Right hindlimb (tissue), 1 donor: ENCODE measurements at regions not wholly inside any gene's neighbourhood (a gene's known extent, or its start where the extent isn't known, plus 50 kb on each side); places are given as distances from the start of the nearest gene placed in this dataset.

ENCODE experiments used
- DNase-seq: peaks from one replicate; pipeline ENCODE4 v3.0.0-alpha.2; 2018

DNA sequence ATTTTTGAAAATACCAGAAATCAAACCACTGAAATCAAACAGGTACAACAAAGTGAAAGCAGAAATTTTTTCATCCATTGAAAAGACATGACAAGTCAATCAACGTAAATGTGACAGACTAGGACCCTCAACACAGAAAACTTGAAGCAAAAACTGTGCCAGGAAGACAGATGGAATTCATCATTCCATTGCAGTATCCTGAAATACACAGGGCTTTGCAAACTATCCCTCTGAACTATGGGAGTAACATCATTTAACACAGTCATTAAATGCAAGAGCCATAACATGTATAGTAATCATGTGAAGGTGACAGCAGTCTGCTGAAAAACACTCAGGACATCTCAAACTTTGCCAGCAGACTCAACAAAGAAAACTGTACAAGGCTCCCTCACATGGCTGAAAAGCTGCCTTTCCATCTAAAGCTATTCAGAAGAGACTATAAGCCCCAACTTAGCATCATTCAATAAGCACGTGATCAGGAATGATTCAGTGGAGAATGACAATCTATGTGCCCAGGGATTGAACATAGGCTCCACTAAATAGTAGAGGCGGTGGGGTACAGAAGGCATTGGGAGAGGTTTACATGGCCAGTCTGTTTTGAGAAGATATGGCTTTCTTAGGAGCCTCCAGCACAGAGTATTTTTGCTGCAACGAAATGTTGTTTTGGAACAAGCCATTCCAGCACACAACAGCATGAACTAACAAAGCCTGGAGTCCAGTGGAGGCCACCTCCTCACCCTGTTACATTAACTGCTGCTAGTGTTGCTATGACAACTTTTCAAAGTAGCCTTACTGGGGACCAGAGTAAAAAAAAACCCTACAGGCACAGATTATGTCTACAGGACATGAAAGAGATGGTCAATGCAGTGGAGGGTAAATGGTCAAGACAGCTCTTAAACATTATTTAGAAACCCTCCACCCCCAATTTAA is 274.5 kb upstream of the NOCT start:
- no peak for DNase-seq

DNA sequence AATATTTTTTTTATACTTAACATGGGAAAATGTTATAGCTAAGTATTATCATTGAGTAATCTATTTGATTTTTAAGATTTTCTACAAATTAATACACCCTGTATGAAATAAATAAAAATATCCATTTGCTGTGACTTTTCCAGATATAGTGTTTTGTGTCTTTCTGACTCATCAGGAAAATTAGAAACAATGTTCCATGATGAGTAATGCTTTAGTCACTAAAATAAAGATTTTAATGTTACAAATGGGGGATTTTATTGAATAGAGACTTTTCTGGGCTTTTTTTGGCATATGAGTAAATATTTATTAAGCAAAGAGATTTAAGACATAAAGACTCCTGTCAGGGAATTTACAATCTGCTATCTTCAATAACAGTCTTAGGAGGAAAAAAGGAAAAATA is 279.2 kb upstream of the NOCT start:
- DNase-seq, result no peak

- DNase-seq, result no peak
Observed at GRCh38 chr4:138734746-138735145, 280.8 kb upstream of the NOCT start.

DNA sequence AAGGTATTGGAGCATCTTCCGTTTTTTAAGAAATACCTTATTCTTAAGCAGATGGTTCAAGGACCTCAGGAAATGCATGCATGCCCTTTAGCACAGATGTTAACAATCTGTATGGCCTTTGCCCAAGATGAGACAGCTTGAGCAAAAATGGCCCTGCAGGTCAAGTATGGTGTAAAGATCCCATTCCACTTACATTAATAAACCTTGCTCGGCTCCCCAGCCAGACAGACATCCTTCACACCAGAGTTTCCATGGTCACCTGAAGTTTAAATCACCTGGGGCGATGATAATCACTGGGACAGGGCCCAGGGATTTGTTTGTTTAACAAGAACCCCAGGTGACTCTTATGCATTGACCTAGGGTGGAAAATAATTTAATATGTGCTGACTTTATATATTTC is 287.0 kb upstream of the NOCT start:
- DNase-seq, result no peak

DNA sequence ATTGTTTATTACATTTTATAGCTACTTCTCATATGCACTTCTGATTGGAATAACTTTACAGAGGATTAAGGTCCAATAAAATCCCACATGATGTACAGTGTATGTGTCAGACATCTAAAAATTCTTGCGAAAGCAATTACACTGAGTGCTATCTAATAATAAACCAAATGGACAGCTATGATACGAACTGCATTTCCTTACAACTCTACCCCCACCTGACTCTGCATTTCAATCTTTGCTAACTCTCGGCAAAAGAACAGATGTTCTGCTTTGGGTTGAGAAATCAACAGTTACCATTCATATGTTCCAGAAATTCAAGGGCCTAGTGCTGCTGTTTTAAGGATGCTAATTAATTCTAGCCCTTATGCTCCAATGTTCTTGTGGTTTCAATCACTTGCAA is 287.9 kb upstream of the NOCT start:
- no peak for DNase-seq

DNA sequence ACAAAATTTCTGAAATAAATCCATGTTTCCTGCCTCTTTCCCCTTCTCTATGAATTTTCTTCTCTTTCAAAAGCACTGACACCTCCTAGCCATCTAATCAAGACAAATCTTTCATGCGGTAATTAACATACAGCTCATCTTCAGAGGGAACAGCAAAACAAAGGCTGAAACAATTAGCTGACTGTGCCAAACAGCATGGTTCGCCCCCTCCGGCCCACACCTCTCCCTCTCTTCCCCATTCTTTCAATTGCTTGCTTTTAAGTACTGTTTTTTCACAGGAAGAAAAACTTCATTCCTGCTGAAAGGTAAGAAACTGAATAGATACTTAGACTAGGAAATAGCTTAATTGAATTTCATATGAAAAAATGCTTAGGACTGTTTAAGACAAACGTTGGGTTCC is 291.1 kb upstream of the NOCT start:
- no peak for DNase-seq

DNA sequence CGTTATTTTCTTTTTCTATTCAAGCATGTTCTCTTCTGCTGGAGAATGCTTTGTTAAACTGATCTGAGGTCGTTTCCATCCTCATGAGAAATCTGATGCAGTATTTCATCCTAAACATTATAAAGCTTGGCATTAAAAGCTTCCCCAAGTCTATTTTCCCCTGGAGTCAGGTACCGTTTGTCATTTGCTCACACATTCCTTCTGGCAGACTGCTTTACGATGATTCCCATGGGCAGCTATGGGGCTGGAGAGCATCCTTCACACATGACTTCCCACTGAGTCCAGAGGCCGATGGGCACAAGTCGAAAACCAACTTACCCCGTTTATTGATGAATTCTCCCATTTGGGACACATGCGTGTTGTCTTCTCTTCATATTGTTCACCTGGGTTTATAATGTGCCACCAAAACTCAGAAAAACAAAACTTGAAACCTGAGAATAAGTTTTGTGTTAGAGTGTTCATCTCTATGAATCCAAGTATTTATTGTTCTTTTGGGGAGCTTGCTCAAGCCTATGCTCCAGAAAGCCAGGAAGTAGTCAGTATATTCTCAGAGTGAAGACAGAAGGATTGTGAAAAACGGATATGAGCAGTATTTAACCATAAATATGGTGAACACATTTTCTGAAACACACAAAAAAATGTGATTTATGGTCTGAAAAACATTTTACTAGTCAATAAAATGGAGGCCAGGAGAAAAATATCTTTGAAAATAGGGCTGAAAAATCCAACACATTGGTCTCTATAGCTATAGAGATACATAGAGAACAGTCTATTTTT is 298.8 kb upstream of the NOCT start:
- peak; percentile 27 for DNase-seq

DNA sequence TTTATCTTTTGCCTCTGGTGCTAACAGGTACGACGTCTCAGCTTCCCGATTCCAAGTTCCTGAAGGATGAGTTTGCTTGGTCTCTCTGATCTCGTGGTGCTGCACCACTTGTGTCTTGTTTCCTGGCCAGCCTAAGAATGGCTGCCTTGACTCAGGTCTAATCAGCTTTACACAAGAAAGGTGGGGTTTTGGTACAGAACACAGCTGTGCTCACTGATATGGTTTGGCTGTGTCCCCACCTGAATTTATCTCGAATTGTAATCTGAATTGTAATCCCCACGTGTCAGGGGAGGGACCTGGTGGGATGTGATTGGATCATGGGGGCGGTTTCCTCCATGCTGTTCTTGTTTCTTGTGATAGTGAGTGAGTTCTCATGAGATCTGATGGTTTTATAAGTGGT is 305.3 kb upstream of the NOCT start:
- DNase-seq, result no peak

- no peak for DNase-seq
Observed at GRCh38 chr4:138709859-138710258, 305.7 kb upstream of the NOCT start.

DNA sequence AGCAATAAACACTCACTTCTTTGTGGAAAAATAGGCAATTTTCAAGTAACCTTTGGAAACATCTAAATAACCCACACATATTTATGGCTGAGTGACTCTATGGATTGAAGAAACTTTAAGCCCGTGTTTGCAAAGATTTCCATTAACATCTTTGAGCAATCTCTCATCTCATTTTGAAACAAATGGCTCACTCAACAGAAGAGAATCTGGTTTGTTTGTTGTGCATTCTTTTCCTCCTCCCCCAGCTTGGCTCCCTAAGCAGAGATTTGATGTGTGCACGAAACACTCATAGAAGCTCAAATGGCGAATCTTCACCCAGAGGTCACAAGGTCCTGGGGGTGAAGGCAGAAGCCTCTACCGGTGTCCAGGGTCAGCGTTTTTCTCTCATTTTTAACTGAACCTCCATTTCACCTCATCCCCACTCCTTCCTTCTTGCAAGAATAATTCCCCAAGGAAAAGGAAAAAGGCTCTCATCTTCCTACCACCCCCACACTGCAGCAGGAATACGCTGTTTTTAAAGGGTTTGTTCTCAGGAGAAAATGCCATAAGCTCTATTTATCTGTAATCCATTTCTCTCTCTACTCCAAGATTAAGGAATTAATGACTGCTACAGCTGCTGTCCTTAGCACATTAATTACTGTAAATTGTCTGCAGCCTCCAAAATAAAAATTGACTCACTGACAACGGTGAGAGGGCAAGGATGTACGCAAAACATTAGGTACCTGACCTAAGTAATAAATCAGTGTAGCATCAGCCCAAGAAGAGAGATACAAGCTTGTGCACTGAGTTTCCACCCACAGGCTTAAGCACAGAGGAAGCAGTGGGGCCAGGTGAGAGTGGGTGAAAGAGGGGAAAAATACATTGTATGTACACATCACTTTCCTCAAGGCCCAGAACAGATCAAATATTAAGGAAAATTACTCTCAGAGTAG is 307.6 kb upstream of the NOCT start:
- no peak for DNase-seq

- no peak for DNase-seq
Observed at GRCh38 chr4:138706201-138706600, 309.4 kb upstream of the NOCT start.

- peak; percentile 55 for DNase-seq
Observed at GRCh38 chr4:138702190-138702824, 313.3 kb upstream of the NOCT start.

- DNase-seq, result no peak
Observed at GRCh38 chr4:138698641-138699040, 316.9 kb upstream of the NOCT start.

- no peak for DNase-seq
Observed at GRCh38 chr4:138697851-138698250, 317.7 kb upstream of the NOCT start.

- no peak for DNase-seq
Observed at GRCh38 chr4:138696771-138697170, 318.8 kb upstream of the NOCT start.

DNA sequence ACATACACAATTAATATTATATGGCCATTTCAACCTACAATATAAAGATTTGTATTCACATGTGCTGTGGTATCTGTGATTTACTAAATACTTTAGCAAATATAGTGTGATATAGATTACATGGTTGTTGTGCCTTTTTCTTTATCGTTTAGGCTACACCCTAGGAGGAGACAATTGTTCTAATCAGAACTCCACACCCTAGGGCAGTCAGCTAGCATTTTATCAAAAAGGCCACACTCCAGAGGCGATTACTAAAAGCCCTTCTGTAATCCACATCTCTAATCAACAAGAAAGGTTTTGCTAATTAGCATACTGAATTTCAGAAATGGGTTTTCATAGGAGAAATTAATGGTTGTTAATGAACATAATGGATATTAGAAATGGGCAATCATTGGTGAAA is 319.5 kb upstream of the NOCT start:
- no peak for DNase-seq

DNA sequence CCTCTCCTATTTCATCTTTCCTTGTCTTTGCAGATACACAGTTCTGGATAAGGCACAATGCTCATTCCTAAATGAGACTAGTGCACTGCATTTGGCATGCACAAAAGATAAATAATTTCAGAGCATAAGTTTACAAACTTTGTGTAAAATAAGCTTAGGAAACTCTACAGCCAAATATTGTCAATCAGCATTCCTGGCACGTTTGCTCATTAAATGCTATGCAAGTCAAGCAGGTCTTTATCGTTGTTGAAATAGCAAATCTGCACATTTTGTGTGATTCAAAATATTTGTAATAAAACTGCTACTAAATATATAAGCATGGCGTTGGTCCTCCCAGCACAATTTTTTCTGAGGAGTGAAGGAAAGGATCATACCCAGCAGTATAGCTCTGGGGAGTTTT is 322.1 kb upstream of the NOCT start:
- no peak for DNase-seq

GRCh38 chr4:138692411-138692810 is 323.2 kb upstream of the NOCT start:
- DNase-seq, result no peak

- DNase-seq, result no peak
Observed at GRCh38 chr4:138689593-138689992, 326.0 kb upstream of the NOCT start.

DNA sequence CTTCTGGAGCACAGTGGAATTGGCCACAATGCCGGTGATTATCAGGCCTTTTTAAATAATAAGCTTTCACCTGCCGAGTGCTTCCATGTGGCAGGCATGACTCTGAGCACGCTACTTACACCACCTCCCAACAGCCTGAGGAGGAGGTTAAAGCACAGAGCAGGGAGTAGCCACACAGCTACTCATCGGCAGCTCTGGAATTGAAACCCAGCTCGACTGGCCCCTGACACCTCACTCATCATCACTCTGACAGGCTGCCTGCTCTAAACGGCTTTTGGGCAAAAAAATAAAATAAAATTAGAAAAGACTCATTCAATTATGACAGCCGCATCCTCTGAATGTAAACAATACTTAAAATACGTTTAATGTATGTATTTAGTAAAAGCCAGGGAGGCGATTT is 326.4 kb upstream of the NOCT start:
- no peak for DNase-seq

DNA sequence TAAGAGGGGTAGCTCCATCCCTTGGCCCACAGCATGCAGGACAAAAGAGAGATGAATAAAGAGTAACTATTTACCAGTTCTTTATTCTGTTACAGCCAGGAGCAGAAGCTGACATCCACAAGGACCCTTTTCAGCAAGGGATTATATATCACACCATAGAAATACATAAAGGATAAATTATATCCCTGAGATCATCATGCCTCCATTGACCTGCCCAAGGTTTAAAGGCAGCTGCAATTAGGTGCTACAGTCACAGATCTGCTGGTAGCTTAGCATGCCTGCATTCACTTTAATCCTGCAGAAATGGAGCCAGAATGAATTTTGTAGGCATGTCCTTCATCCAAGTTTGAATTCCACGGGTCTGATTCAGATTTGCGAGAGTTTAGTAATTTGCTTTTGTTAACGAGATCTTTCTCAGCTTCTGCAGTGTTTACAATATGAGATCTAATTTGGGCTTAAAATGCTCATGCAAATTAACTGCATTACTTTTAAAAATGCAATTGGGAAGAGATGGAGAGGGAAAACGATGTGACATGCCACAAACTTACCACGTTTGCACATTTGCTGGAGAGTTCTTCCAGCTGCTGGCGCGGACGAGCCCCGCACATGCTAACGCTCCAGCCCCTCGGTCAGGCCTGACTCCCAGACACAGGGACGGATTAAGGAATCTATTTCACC is 327.0 kb upstream of the NOCT start:
- DNase-seq, result no peak
